Colonic mucosa (tissue), 4 donors: ENCODE measurements at regions not wholly inside any gene's neighbourhood (a gene's known extent, or its start where the extent isn't known, plus 50 kb on each side); places are given as distances from the start of the nearest gene placed in this dataset.

Source experiments
- DNase-seq: peaks from one replicate; pipeline ENCODE4 v3.0.0-alpha.2; 2020
- H3K27ac ChIP-seq: fragments of 200-600 bp; one replicate; pipeline ENCODE4 v1.8.0; 2021
- H3K27me3 ChIP-seq: fragments of 200-600 bp; one replicate; pipeline ENCODE4 v1.8.0; 2021
- H3K36me3 ChIP-seq: fragments of 200-600 bp; one replicate; pipeline ENCODE4 v1.8.0; 2021
- H3K4me1 ChIP-seq: fragments of 200-600 bp; one replicate; pipeline ENCODE4 v1.8.0; 2021; ENCODE audit warnings: mild to moderate bottlenecking
- H3K4me3 ChIP-seq: fragments of 200-600 bp; one replicate; pipeline ENCODE4 v1.8.0; 2021
- H3K9ac ChIP-seq, 2 donors: one replicate each; pipeline ENCODE4 v1.7.0; 2013; ENCODE audit warnings: control low read depth in 2 of 2, low read depth in 2 of 2, low read length in 2 of 2
- H3K9me3 ChIP-seq: fragments of 200-600 bp; one replicate; pipeline ENCODE4 v1.8.0; 2021
- intact Hi-C: fragments of 100-400 bp; cut with DNase I; formaldehyde crosslinking; loops from one replicate; pipeline ENCODE4 v1.14.1; 2022
- TF ChIP-seq, protein P1 (sequence below): fragments of 200-600 bp; IDR thresholded peaks from one replicate; pipeline ENCODE4 v1.8.0; 2022; ENCODE audit warnings: antibody characterized with exemption, mild to moderate bottlenecking
- donor health status: healthy.
- donor health status: DM: no; HTN: no; CAD: no.
- donor health status: DM: no; HTN: no; CAD: no.

DNA sequence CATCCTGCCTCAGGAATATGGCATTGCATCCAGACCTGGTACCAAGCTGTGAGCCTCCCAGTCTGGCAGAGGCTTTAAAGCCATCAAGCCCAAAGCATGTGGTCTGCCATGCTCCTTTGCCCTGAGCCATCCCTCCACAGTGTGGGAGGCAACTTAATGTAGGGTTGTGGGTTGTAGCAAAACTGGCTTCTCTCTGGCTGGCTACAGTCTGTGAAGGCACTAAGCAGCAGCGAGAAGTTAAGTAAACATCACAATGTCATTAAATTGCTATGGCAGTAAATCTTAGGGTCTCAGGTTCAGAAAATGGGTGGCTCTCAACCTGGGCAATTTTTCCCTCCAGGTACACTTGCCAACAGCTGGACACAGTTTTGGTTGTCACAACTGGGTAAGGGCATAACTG lies 472.9 kb downstream of the PREX1 start:
- H3K9me3 ChIP-seq: no peaks in the 10 kb centered on the region
- TF ChIP-seq, protein P1, sequence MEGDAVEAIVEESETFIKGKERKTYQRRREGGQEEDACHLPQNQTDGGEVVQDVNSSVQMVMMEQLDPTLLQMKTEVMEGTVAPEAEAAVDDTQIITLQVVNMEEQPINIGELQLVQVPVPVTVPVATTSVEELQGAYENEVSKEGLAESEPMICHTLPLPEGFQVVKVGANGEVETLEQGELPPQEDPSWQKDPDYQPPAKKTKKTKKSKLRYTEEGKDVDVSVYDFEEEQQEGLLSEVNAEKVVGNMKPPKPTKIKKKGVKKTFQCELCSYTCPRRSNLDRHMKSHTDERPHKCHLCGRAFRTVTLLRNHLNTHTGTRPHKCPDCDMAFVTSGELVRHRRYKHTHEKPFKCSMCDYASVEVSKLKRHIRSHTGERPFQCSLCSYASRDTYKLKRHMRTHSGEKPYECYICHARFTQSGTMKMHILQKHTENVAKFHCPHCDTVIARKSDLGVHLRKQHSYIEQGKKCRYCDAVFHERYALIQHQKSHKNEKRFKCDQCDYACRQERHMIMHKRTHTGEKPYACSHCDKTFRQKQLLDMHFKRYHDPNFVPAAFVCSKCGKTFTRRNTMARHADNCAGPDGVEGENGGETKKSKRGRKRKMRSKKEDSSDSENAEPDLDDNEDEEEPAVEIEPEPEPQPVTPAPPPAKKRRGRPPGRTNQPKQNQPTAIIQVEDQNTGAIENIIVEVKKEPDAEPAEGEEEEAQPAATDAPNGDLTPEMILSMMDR: no peak
- no peaks in the 10 kb centered on the region for H3K36me3 ChIP-seq
- H3K4me3 ChIP-seq: no peak overlapping the region
- H3K9ac ChIP-seq: no peak overlapping the region
- no peaks in the 10 kb centered on the region for H3K27me3 ChIP-seq
- H3K27ac ChIP-seq: no peak overlapping the region
- intact Hi-C loops: no loop called here
- no peaks in the 10 kb centered on the region for H3K4me1 ChIP-seq
- DNase-seq: no peak

DNA sequence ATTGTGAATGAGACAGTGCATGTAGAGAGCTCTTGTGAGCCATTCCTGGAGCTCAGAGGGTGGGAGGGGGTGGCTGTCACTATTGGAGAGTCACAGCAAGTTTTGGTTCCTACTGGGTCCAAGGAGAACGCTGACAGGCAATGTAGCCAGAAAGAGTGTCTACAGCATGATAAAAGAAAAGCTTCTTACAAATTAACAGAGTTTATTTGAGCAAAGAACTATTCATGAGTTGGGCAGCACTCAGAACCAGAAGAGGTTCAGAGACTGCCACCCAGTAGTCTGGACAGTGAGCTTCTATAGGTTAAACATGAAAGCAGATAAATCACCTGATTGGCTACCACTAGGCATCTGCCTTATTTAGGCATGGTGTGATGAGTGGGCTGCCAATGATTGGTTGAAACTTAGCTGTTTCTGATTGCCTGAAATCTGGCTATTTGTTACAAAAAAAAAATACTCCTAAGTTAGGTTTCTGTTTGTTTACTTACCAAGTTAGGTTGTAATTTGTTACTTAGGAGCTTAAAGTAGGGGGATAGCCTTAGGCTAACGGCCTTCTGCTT lies 473.4 kb downstream of the PREX1 start:
- H3K4me3 ChIP-seq: no peak overlapping the region
- intact Hi-C loops: no loop called here
- TF ChIP-seq, protein P1: no peak
- H3K9ac ChIP-seq: no peak overlapping the region
- H3K9me3 ChIP-seq: no peaks in the 10 kb centered on the region
- no peak for DNase-seq
- no peaks in the 10 kb centered on the region for H3K27me3 ChIP-seq
- H3K4me1 ChIP-seq: no peaks in the 10 kb centered on the region
- H3K27ac ChIP-seq: no peak overlapping the region
- no peaks in the 10 kb centered on the region for H3K36me3 ChIP-seq

DNA sequence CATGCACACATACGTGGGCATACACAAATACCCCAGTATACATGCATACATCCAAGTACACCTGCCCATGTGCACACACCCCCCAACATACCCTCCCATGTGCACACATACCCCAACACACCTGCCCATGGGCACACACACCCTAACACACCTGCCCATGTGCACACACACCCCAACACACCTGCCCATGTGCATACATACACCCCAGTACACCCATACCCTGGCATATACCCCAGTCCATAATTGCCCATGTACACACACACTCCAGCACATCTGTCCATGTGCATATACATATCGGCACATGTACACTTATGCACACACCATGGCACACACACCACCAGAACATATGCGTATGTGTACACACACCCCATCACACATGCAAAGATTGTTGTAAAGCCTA lies 475.2 kb downstream of the PREX1 start:
- Histone ChIP-seq H3K4me1 (no peaks in the 10 kb centered on the region), H3K27ac (no peak overlapping the region), H3K4me3 (no peak overlapping the region), H3K27me3 (no peaks in the 10 kb centered on the region), H3K36me3 (no peaks in the 10 kb centered on the region), H3K9ac (no peak overlapping the region), H3K9me3 (no peaks in the 10 kb centered on the region)
- TF ChIP-seq, protein P1: no peak
- DNase-seq: no peak
- intact Hi-C loops: no loop called here

DNA sequence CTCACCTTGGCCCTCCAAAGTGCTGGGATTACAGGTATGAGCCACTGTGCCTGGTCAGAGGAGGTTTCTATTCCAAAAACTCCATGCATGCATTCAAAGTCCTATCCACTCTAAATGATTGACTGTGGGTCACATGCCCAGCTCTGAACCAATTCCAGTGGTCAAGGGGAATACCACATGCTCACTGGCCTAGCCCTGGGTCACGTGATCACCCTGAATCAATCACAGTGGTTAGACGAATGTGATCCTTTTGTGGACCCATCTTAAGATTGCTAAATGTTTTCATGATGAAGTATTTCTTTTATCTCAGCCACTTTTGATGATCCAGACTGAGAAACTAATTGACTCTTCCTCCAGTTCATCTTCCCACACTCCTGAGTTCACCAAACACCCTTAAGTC lies 475.8 kb downstream of the PREX1 start:
- no peak overlapping the region for H3K4me3 ChIP-seq
- intact Hi-C loops: no loop called here
- TF ChIP-seq, protein P1: no peak
- H3K9ac ChIP-seq: no peak overlapping the region
- no peaks in the 10 kb centered on the region for H3K27me3 ChIP-seq
- H3K36me3 ChIP-seq: no peaks in the 10 kb centered on the region
- no peak for DNase-seq
- H3K9me3 ChIP-seq: no peaks in the 10 kb centered on the region
- no peaks in the 10 kb centered on the region for H3K4me1 ChIP-seq
- H3K27ac ChIP-seq: no peak overlapping the region

DNA sequence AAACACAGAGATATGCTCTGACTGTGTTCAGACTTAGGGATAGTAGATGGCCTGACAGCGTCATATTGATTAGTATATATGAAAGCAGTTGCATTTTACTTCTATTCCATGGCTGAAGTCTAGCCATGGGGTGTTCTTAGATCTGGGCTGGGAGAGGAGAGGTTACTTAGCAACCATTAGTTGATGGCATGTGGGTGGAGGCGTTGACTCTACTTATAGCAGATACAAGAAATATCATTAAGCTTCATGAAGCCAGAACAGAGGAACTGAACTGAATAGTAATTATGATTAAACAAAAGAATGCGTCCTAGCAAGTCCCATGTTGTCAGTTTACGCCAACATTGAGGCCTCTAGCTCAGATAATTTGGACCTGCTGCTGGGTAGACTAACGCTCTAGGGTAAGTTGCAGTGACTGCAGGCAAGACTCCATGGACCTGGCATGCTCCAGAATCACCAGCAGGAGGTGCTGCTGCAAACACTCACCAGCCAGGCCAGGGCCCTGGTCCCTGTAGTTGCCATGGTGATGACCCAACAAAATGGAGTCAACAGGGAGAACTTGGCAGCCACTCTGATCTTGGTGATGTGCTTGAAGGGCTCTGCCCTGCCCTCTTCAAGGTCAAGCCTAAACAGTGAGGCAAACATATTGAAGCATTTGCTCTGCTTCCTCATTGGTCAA lies 477.3 kb downstream of the PREX1 start:
- intact Hi-C loops: no loop called here
- TF ChIP-seq, protein P1: peak; percentile 13

More for the DNA sequence above, 477.3 kb downstream of the PREX1 start:
- H3K4me3 ChIP-seq: no peak overlapping the region
- H3K36me3 ChIP-seq: no peaks in the 10 kb centered on the region
- H3K27ac ChIP-seq: no peak overlapping the region
- no peak overlapping the region for H3K9ac ChIP-seq
- H3K4me1 ChIP-seq: no peaks in the 10 kb centered on the region
- no peak for DNase-seq
- no peaks in the 10 kb centered on the region for H3K9me3 ChIP-seq
- no peaks in the 10 kb centered on the region for H3K27me3 ChIP-seq
